IPS-NIHi11 (cell line): ENCODE measurements at regions not wholly inside any gene's neighbourhood (a gene's known extent, or its start where the extent isn't known, plus 50 kb on each side); places are given as distances from the start of the nearest gene placed in this dataset.
A peak's percentile ranks its signal among the peaks of the same experiment; 100 is the strongest.
"Not testable (repeated sequence)": the region's sequence is repeated elsewhere in the genome, so short reads cannot be mapped to it uniquely, and the experiment has no call there.

ENCODE experiments used
- DNase-seq: peaks from one replicate; pipeline ENCODE4 v3.0.0; 2012; ENCODE audit warnings: mixed read lengths, low spot score

- DNase-seq: no peak
Observed at GRCh38 chr6:166253778-166254204, 54.4 kb downstream of the PRR18 start.

GRCh38 chr6:166253281-166253681 lies 54.9 kb downstream of the PRR18 start:
- DNase-seq: peak; percentile 37

GRCh38 chr6:166252601-166253000 lies 55.6 kb downstream of the PRR18 start:
- no peak for DNase-seq

- no peak for DNase-seq
Observed at GRCh38 chr6:166251655-166252054, 56.5 kb downstream of the PRR18 start.

GRCh38 chr6:166251211-166251610 lies 57.0 kb downstream of the PRR18 start:
- DNase-seq: no peak

- not testable (repeated sequence) for DNase-seq
Observed at GRCh38 chr6:166249061-166249785, 59.0 kb downstream of the PRR18 start.

GRCh38 chr6:166245148-166245547 lies 63.0 kb downstream of the PRR18 start:
- no peak for DNase-seq

- no peak for DNase-seq
Observed at GRCh38 chr6:166244353-166245045, 63.7 kb downstream of the PRR18 start.

GRCh38 chr6:166242888-166243287 lies 65.3 kb downstream of the PRR18 start:
- DNase-seq: no peak

GRCh38 chr6:166241974-166242373 lies 66.2 kb downstream of the PRR18 start:
- no peak for DNase-seq

- no peak for DNase-seq
Observed at GRCh38 chr6:166240889-166241288, 67.3 kb downstream of the PRR18 start.

GRCh38 chr6:166237617-166238016 lies 70.0 kb upstream of the TBXT start:
- DNase-seq: no peak

GRCh38 chr6:166236596-166236995 lies 68.9 kb upstream of the TBXT start:
- DNase-seq: no peak

- DNase-seq: no peak
Observed at GRCh38 chr6:166235666-166236292, 68.1 kb upstream of the TBXT start.

- not testable (repeated sequence) for DNase-seq
Observed at GRCh38 chr6:166231181-166231580, 63.5 kb upstream of the TBXT start.

GRCh38 chr6:166228839-166229528 lies 61.3 kb upstream of the TBXT start:
- no peak for DNase-seq

GRCh38 chr6:166228425-166228824 lies 60.8 kb upstream of the TBXT start:
- no peak for DNase-seq

GRCh38 chr6:166223079-166223478 lies 55.4 kb upstream of the TBXT start:
- no peak for DNase-seq

GRCh38 chr6:166222631-166223030 lies 55.0 kb upstream of the TBXT start:
- DNase-seq: no peak

- DNase-seq: no peak
Observed at GRCh38 chr6:166221636-166222035, 54.0 kb upstream of the TBXT start.

GRCh38 chr6:166221040-166221439 lies 53.4 kb upstream of the TBXT start:
- no peak for DNase-seq
